GM23248 (cell line): ENCODE measurements at regions not wholly inside any gene's neighbourhood (a gene's known extent, or its start where the extent isn't known, plus 50 kb on each side); places are given as distances from the start of the nearest gene placed in this dataset.

ENCODE experiments used
- EZH2 ChIP-seq: fragments of 200-600 bp; sonication (generic); IDR thresholded peaks from 2 replicates; pipeline ENCODE4 v1.6.1; 2018; ENCODE audit warnings: antibody characterized with exemption, mild to moderate bottlenecking; ENCODE audit not compliant: insufficient read depth, poor library complexity, severe bottlenecking
- EZH2phosphoT487 ChIP-seq: fragments of 200-600 bp; sonication (generic); IDR thresholded peaks from 2 replicates; pipeline ENCODE4 v1.6.1; 2018; ENCODE audit warnings: antibody characterized with exemption, moderate library complexity, mild to moderate bottlenecking, low read depth; ENCODE audit not compliant: insufficient read depth

DNA sequence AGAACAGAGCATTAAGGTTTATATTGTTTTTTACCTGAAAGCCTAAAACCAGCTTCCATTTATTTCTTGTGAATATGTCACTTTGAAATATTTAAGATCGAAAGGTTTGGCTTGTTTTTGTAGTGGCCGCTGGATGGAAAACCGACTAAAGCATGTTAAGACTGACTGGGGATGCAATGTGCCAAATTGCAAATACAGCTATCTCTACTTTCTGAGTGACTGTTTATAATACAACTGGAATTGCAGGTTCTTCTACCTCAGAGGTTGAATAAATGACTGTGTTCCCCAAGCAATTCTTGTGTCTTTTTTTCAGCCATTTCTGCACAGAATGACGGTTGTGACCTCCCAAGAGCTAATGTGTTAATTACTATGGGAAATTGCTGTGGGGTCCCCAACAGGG lies 50.0 kb upstream of the TMTC4 start:
- TF ChIP-seq EZH2 (no peak), EZH2phosphoT487 (no peak)
